ENCODE measurements at regions not wholly inside any gene's neighbourhood (a gene's known extent, or its start where the extent isn't known, plus 50 kb on each side); places are given as distances from the start of the nearest gene placed in this dataset.

DNA sequence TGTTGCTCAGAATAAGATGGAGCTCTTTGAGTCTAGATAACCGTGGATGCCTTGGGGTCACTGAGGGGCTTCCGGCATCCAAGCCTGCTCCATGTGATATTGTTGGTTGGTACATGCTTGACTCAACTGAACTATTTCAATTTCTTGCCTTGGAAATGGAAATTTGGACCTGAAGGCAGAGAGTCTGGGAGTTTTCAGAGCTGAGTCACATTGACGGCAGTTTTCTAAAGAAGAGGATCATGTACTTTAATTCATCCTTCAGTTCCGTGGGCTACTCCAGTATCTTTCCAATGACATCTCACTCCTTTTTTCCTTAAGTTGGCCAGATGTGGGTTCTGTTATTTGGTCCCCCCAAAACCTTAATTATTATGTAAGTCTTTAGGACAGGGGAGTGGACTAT lies 100.5 kb downstream of the MFAP3L start:
- no peaks in the 10 kb centered on the region for H3K36me3 ChIP-seq (replicated peaks in 1 of 2; ENCODE audit: control insufficient read depth in 1 of 2, insufficient read depth in 2 of 2, low read length in 2 of 2)
- ChIA-PET POLR2A (no interaction called here), CTCF (ENCODE audit: low intra/inter-chr PET ratio, low total read pairs) (no interaction called here)
- no peak overlapping the region for H3K9ac ChIP-seq (ENCODE audit: insufficient read depth, low read depth, low read length)
- H3K9me3 ChIP-seq (ENCODE audit: low read length): no peaks in the 10 kb centered on the region
- ATAC-seq (no peak), FAIRE-seq (no peak), DNase-seq (ENCODE audit: low spot score) (no peak)
- H3K4me1 ChIP-seq (ENCODE audit: insufficient read depth, low read length): no peaks in the 10 kb centered on the region
- no peak overlapping the region for H2AFZ ChIP-seq (ENCODE audit: low read length)
- TF ChIP-seq ZNF235 (CRISPR knock-in tag; IDR thresholded peaks at IDR 0.05; ENCODE audit: borderline replicate concordance) (no peak), MTA3 (CRISPR knock-in tag; IDR thresholded peaks at IDR 0.05) (no peak), TMF1 (CRISPR knock-in tag; IDR thresholded peaks at IDR 0.05; ENCODE audit: low read depth) (no peak), NR2C2 (CRISPR knock-in tag; IDR thresholded peaks at IDR 0.05; ENCODE audit: borderline replicate concordance) (no peak), ZNF234 (CRISPR knock-in tag; conservative IDR thresholded peaks at IDR 0.05) (no peak), EEA1 (CRISPR knock-in tag; IDR thresholded peaks at IDR 0.05; ENCODE audit: borderline replicate concordance) (no peak), RBFOX2 (IDR thresholded peaks at IDR 0.05; ENCODE audit: low read depth, low read length) (no peak), MAFK (conservative IDR thresholded peaks at IDR 0.05 in 1 of 2, IDR thresholded peaks at IDR 0.05 in 1 of 2; ENCODE audit: low read length in 2 of 2) (no peak)
- TF ChIP-seq, protein P1, sequence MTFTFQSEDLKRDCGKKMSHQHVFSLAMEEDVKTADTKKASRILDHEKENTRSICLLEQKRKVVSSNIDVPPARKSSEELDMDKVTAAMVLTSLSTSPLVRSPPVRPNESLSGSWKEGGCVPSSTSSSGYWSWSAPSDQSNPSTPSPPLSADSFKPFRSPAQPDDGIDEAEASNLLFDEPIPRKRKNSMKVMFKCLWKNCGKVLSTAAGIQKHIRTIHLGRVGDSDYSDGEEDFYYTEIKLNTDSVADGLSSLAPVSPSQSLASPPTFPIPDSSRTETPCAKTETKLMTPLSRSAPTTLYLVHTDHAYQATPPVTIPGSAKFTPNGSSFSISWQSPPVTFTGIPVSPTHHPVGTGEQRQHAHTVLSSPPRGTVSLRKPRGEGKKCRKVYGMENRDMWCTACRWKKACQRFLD (CRISPR knock-in tag; IDR thresholded peaks at IDR 0.05; ENCODE audit: borderline replicate concordance): no peak
- H3K27ac ChIP-seq (ENCODE audit: extremely low read length, insufficient read depth, low read length): no peak overlapping the region
- intact Hi-C loops (cut with micrococcal nuclease; ENCODE audit: unreplicated experiment): no loop called here
- H3K4me3 ChIP-seq (replicated peaks in 1 of 3; ENCODE audit: insufficient read depth in 1 of 3, low read depth in 2 of 3, low read length in 3 of 3): no peak overlapping the region
- H3K4me2 ChIP-seq (ENCODE audit: low read depth, low read length): no peak overlapping the region
- no peaks in the 10 kb centered on the region for H4K20me1 ChIP-seq (ENCODE audit: insufficient read depth, low read length)
- H3K27me3 ChIP-seq (ENCODE audit: control insufficient read depth in 1 of 2, insufficient read depth in 2 of 2, low read length in 2 of 2): no peaks in the 10 kb centered on the region; a peak in 1 of 5 replicates
- no TSS peak for BruUV-seq (replicated peaks)
- in situ Hi-C loops (cut with HindIII; ENCODE audit: extremely low pct_ligation_motif_present, low pct_unique_long_range_greater_than_20kb): no loop called here
- 47% methylated on average over 4 of the region's 4 CpGs for WGBS (ENCODE audit: low lambda C conversion rate)
- H3K79me2 ChIP-seq (ENCODE audit: insufficient read depth, low read length): no peaks in the 10 kb centered on the region

Data from HepG2 (cell line).